ENCODE measurements at regions not wholly inside any gene's neighbourhood (a gene's known extent, or its start where the extent isn't known, plus 50 kb on each side); places are given as distances from the start of the nearest gene placed in this dataset.

DNA sequence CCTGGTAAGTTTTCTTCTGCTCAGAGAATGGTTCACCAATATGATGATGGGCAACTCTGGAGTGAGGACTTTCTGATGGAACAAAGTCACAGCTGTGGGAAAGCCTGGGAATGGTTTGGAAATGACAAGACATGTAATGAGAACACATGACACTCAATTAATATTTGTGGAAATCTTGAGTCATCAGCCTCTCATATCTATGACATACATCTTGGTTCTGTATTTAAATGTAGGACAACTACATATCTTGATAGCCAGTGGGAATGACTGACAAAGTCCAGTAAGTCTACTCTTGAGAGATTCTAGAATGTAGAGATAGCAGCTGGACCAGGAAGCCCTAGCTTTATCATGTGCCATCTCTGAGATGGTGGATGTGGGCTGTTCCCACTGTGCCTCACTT lies 85.5 kb downstream of the PALM2AKAP2 start:
- peaks cover 8% of the 10 kb centered on the region for H3K27me3 Mint-ChIP-seq
- no peaks in the 10 kb centered on the region for H3K36me3 Mint-ChIP-seq
- no peak overlapping the region for H3K27ac Mint-ChIP-seq
- H3K9me3 Mint-ChIP-seq (ENCODE audit: low read depth) = no peaks in the 10 kb centered on the region
- H3K4me3 Mint-ChIP-seq = no peak overlapping the region
- no peaks in the 10 kb centered on the region for H3K4me1 Mint-ChIP-seq (ENCODE audit: low read depth)

DNA sequence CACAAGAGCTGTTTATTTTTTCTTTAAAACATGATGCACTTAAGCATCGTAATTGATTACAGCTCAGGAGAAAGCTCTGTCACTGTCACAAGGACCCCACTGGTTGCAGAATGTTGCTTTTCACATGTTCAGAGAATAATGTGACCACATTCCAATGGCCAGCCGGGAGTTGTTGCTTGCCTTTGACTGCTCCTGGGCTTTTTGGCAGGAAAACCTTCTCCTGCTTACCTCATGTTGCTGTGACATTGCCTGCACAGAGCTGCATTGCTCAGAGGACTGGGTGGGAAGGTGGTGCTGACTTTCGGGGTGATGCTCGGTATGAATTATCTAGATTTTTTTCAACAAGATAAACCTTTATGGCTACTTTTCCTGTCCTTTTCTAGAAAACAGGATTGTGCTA lies 88.2 kb downstream of the PALM2AKAP2 start:
- H3K4me1 Mint-ChIP-seq (ENCODE audit: low read depth) = no peaks in the 10 kb centered on the region
- peaks cover 11% of the 10 kb centered on the region for H3K27me3 Mint-ChIP-seq
- H3K36me3 Mint-ChIP-seq = no peaks in the 10 kb centered on the region
- no peak overlapping the region for H3K4me3 Mint-ChIP-seq
- no peak overlapping the region for H3K27ac Mint-ChIP-seq
- no peaks in the 10 kb centered on the region for H3K9me3 Mint-ChIP-seq (ENCODE audit: low read depth)

GRCh38 chr9:109868722-109869121 lies 88.7 kb downstream of the PALM2AKAP2 start:
- Mint-ChIP-seq H3K4me1 (ENCODE audit: low read depth) (no peaks in the 10 kb centered on the region), H3K36me3 (no peaks in the 10 kb centered on the region), H3K27ac (no peak overlapping the region), H3K27me3 (peaks cover 11% of the 10 kb centered on the region), H3K9me3 (ENCODE audit: low read depth) (no peaks in the 10 kb centered on the region), H3K4me3 (no peak overlapping the region)

- H3K36me3 Mint-ChIP-seq = no peaks in the 10 kb centered on the region
- H3K4me3 Mint-ChIP-seq = no peak overlapping the region
- no peaks in the 10 kb centered on the region for H3K4me1 Mint-ChIP-seq (ENCODE audit: low read depth)
- no peak overlapping the region for H3K27ac Mint-ChIP-seq
- peaks cover 14% of the 10 kb centered on the region for H3K27me3 Mint-ChIP-seq
- H3K9me3 Mint-ChIP-seq (ENCODE audit: low read depth) = no peaks in the 10 kb centered on the region
Observed at GRCh38 chr9:109870365-109870764, 90.4 kb downstream of the PALM2AKAP2 start.

DNA sequence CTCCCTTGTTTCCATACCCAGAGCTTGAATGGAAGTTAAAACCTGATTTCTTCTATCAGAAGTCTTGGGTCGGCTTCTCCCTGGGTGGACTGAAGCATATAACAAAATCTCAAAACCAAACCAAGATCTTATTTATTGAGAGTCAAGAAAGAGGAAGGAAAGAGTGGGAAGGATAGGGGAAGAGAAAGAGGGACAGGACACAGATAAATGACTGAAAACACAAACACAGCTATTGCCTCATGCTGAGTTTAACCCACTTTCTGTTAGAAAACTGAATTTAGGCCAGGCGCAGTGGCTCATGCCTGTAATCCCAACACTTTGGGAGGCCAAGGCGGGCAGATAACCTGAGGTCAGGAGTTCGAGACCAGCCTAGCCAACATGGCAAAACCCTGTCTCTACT lies 92.9 kb downstream of the PALM2AKAP2 start:
- Mint-ChIP-seq H3K27me3 (peaks cover 11% of the 10 kb centered on the region), H3K36me3 (no peaks in the 10 kb centered on the region), H3K4me3 (no peak overlapping the region), H3K9me3 (ENCODE audit: low read depth) (no peaks in the 10 kb centered on the region), H3K27ac (no peak overlapping the region), H3K4me1 (ENCODE audit: low read depth) (no peaks in the 10 kb centered on the region)

DNA sequence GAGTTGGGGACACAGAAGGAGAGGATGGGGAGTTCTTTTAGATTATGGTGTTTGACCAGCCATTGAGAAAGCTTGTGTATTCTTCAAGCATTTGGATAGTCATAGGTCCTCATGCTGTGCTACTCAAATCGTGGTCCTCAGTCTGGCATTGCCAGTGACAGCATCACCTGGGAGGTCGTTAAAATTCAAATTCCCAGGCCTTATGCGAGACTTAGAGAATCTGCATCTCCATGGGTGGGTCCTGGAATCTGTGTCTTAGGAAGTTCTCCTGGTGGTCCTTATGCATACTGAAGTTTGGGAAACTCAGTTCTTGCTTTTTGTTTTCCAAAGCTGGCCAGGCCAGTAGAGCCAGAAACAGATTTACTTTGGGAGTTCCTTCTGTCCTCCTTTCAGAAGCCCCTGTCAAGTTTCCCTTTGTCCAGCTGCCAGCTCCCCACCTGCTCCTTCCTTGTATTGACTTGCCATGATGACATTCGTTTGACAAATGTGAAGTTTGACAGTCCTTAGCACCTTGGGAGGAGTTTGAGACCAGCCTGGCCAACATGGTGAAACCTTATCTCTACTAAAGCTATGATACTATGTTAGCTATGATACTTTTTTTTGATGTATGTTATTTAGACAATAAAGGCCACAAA lies 95.6 kb downstream of the PALM2AKAP2 start:
- Mint-ChIP-seq H3K27me3 (peaks cover 9% of the 10 kb centered on the region), H3K27ac (no peak overlapping the region), H3K9me3 (ENCODE audit: low read depth) (no peaks in the 10 kb centered on the region), H3K36me3 (no peaks in the 10 kb centered on the region), H3K4me3 (no peak overlapping the region), H3K4me1 (ENCODE audit: low read depth) (no peaks in the 10 kb centered on the region)

DNA sequence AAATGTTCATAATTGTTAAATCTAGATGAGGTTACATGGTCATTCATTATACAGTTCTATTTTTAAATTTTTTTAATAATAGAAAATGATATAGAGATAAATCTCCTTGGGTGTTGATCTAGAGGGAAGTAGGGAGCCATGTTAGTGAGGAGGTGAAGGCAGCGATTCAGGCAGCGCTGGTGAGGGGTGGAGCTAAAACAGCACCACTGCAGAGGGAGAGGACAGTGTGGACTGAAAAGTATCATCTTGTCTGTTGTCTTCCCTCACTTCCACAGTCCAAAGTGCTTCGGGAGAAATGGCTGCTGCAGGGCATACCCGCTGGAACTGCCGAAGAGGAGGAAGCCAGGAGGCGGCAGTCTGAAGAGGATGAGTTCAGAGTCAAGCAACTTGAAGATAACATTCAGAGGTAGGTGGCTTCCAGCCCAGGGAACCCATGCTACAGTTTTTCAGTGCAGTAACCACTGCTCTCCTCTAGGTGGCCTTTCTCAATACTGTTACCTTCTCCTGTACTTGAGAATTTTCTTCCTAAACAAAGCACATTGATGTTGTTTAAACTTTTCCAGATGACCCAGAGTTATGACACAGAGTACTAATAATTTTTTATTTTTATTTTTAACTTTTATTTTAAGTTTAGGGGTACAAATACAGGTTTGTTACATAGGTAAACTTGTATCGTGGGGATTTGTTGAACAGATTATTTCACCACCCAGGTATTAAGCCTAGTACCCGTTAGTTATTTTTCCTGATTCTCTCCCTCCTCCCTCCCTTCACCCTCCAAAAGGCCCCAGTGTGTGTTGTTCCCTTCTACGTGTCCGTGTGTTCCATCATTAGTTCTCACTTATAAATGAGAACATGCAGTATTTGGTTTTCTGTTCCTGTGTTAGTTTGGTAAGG lies 100.5 kb downstream of the PALM2AKAP2 start:
- H3K9me3 Mint-ChIP-seq (ENCODE audit: low read depth) = no peaks in the 10 kb centered on the region
- H3K4me3 Mint-ChIP-seq = no peak overlapping the region
- H3K27ac Mint-ChIP-seq = no peak overlapping the region

DNA sequence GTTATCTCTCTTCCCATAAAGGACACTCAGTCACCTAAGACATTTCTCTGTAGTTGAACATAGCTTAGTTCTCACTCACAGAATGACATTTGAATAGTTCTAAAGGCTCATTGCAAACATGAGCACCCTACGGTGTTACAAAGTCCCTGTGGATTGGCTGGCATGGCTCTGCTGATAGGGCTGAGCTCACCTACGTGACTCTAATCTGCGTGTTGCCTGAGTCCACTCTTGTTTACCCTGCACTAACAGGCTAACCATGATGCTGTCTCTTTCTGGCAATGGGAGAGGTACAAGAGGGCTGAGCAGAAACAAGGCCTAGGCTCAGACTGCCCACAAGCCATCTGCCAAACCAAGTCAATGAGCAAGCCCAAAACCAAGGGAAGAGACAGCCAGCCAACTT lies 103.6 kb downstream of the PALM2AKAP2 start:
- Mint-ChIP-seq H3K9me3 (ENCODE audit: low read depth) (no peaks in the 10 kb centered on the region), H3K36me3 (no peaks in the 10 kb centered on the region), H3K4me3 (no peak overlapping the region), H3K4me1 (ENCODE audit: low read depth) (peaks cover 12% of the 10 kb centered on the region), H3K27me3 (peaks cover 2% of the 10 kb centered on the region), H3K27ac (no peak overlapping the region)

More for the DNA sequence above, 100.5 kb downstream of the PALM2AKAP2 start:
- H3K4me1 Mint-ChIP-seq (ENCODE audit: low read depth) = no peaks in the 10 kb centered on the region
- H3K27me3 Mint-ChIP-seq = peaks cover 4% of the 10 kb centered on the region
- no peaks in the 10 kb centered on the region for H3K36me3 Mint-ChIP-seq

DNA sequence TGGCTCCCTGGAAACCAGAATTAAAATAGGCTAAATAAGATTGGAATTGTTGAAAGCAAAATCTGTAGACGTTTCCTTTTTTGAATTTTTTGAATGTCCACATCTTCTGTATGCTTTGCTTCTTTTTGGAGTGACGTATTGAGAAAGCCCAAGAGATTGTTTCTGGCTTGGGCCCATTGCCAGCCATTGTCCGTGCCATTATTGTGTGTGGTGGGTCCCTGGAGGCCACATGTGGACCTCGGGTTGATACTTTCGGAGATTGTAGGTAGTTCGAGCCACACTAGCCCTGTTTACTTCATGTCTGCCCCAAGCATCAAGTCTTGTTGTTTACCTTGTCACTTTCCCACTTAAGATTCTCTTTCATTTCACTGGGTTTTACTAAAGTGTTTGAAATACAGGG lies 106.0 kb downstream of the PALM2AKAP2 start:
- Mint-ChIP-seq H3K27ac (no peak overlapping the region), H3K4me1 (ENCODE audit: low read depth) (peaks cover 16% of the 10 kb centered on the region)

DNA sequence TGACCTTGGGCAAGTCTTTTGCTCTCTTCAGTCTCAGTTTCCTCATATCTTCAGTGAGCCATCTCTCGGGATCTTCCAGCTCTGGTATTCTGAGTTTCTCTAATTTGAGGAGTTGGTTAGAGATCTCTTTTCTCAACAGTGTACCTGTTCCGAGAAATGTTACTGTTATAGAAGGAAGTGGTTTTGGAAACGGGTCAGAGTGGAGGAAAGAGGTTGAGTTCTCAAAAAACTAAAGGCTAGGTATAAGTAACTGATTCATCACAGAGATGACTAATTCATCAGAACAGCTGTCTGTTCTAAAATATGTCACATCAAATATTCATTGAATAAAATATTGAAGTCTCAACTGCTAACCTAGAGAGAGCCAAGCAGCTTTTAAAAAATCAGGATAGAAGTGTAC lies 106.6 kb downstream of the PALM2AKAP2 start:
- Mint-ChIP-seq H3K27ac (peak overlapping the region; percentile 66), H3K27me3 (no peaks in the 10 kb centered on the region)

More for the DNA sequence above, 106.0 kb downstream of the PALM2AKAP2 start:
- Mint-ChIP-seq H3K4me3 (no peak overlapping the region), H3K36me3 (no peaks in the 10 kb centered on the region), H3K9me3 (ENCODE audit: low read depth) (no peaks in the 10 kb centered on the region), H3K27me3 (peaks cover under 1% of the 10 kb centered on the region)

GRCh38 chr9:109887079-109887478 lies 107.1 kb downstream of the PALM2AKAP2 start:
- Mint-ChIP-seq H3K27me3 (no peaks in the 10 kb centered on the region), H3K9me3 (ENCODE audit: low read depth) (no peaks in the 10 kb centered on the region), H3K4me1 (ENCODE audit: low read depth) (peaks cover 16% of the 10 kb centered on the region), H3K4me3 (no peak overlapping the region), H3K36me3 (no peaks in the 10 kb centered on the region), H3K27ac (no peak overlapping the region)

More for the DNA sequence above, 106.6 kb downstream of the PALM2AKAP2 start:
- no peaks in the 10 kb centered on the region for H3K36me3 Mint-ChIP-seq
- H3K4me1 Mint-ChIP-seq (ENCODE audit: low read depth) = peaks cover 16% of the 10 kb centered on the region
- H3K4me3 Mint-ChIP-seq = no peak overlapping the region
- H3K9me3 Mint-ChIP-seq (ENCODE audit: low read depth) = no peaks in the 10 kb centered on the region

- Mint-ChIP-seq H3K27me3 (no peaks in the 10 kb centered on the region), H3K4me1 (ENCODE audit: low read depth) (peaks cover 16% of the 10 kb centered on the region), H3K9me3 (ENCODE audit: low read depth) (no peaks in the 10 kb centered on the region), H3K36me3 (no peaks in the 10 kb centered on the region), H3K27ac (no peak overlapping the region), H3K4me3 (no peak overlapping the region)
Observed at GRCh38 chr9:109888695-109889094, 108.7 kb downstream of the PALM2AKAP2 start.

- Mint-ChIP-seq H3K4me3 (no peak overlapping the region), H3K27ac (no peak overlapping the region), H3K36me3 (no peaks in the 10 kb centered on the region), H3K27me3 (no peaks in the 10 kb centered on the region), H3K4me1 (ENCODE audit: low read depth) (peaks cover 16% of the 10 kb centered on the region), H3K9me3 (ENCODE audit: low read depth) (no peaks in the 10 kb centered on the region)
Observed at GRCh38 chr9:109889456-109889855, 109.5 kb downstream of the PALM2AKAP2 start.

DNA sequence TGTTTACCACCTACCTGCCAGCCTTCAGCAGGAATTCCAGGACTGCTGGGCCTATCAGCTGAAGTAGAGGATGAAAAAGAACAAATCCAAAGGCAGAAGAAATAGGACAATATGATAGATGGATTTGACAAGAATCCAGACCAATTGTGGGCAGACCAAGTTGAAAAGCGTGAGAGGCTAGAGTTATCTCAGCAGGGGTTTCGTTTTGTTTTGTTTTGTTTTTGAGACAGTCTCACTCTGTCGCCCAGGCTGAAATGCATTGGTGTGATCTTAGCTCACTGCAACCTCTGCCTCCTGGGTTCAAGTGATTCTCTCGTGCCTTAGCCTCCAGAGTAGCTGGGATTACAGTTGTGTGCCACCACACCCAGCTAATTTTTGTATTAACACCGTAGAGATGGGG lies 113.2 kb downstream of the PALM2AKAP2 start:
- peaks cover 4% of the 10 kb centered on the region for H3K4me1 Mint-ChIP-seq (ENCODE audit: low read depth)
- no peak overlapping the region for H3K4me3 Mint-ChIP-seq
- no peaks in the 10 kb centered on the region for H3K36me3 Mint-ChIP-seq
- H3K27me3 Mint-ChIP-seq = no peaks in the 10 kb centered on the region
- H3K9me3 Mint-ChIP-seq (ENCODE audit: low read depth) = no peaks in the 10 kb centered on the region
- no peak overlapping the region for H3K27ac Mint-ChIP-seq

DNA sequence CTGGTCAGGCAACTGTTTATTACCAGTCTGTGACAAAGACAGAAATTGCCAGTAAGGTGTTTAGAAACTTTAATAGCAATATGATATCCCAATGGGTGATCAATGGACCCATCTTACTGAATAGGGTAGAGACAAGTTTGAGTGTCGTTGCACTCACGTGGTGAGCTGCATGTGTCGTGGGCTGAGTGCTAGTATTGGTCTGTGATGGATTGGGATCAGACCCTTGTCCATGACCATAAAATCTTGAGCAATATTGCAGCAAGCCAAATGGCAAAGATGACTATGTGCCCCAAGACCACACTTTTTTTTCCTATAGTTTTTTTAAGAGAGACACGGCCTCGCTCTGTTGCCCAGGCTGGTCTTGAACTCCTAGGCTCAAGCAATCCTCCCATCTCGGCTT lies 114.5 kb downstream of the PALM2AKAP2 start:
- no peaks in the 10 kb centered on the region for H3K9me3 Mint-ChIP-seq (ENCODE audit: low read depth)
- no peak overlapping the region for H3K4me3 Mint-ChIP-seq
- no peaks in the 10 kb centered on the region for H3K36me3 Mint-ChIP-seq
- no peaks in the 10 kb centered on the region for H3K27me3 Mint-ChIP-seq
- no peaks in the 10 kb centered on the region for H3K4me1 Mint-ChIP-seq (ENCODE audit: low read depth)
- no peak overlapping the region for H3K27ac Mint-ChIP-seq
